CD4-positive, alpha-beta T cell treated with Interleukin-6 for 4 hours (primary cell): ENCODE measurements at regions not wholly inside any gene's neighbourhood (a gene's known extent, or its start where the extent isn't known, plus 50 kb on each side); places are given as distances from the start of the nearest gene placed in this dataset.
"Not testable (repeated sequence)": the region's sequence is repeated elsewhere in the genome, so short reads cannot be mapped to it uniquely, and the experiment has no call there.

Experiments used
- DNase-seq: peaks from one replicate; pipeline ENCODE4 v3.0.0-alpha.2; 2020; ENCODE audit warnings: mixed read lengths

- no peak for DNase-seq
These were observed 539.6 kb upstream of the CCDC54 start for GRCh38 chr3:106837616-106838015.

- no peak for DNase-seq
These were observed 537.5 kb upstream of the CCDC54 start for GRCh38 chr3:106839576-106840280.

- no peak for DNase-seq
These were observed 536.9 kb upstream of the CCDC54 start for GRCh38 chr3:106840319-106840718.

DNA sequence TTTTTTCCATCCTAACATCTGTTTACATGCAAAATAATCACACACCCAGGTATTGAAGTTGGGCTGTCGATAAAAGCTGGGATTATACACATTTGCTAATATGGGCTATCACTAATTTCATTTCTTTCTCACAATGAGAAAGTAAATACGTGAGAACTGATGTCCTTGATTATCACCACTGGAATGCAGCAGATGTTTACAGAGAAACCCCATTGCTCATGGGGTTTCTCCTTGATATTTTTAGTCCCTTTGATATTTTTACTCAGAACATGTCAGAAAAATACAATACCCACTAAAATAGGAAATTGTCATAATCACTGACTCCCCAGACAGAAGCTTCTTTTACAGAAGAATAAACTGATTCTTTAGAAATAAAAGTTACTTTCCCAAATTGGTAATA is 535.1 kb upstream of the CCDC54 start:
- no peak for DNase-seq

DNA sequence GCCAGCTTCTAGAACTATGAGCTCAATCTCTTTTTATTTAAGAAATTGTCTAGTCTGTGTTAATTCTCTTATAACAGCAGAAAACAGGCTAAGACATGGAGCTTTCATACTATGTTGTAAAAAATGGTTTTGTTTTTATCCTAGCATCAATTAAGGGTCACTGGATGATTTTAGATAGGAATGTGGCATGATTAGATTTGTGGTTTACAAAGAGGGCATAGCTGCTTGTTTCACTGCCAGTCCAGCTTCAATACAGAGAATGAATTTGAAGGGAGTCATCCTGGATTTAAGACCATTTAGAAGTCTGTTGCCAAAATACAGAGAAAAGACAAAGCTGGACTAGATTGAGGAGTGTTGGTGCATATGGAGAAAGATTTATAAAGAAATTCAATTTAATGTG is 532.6 kb upstream of the CCDC54 start:
- DNase-seq: no peak

DNA sequence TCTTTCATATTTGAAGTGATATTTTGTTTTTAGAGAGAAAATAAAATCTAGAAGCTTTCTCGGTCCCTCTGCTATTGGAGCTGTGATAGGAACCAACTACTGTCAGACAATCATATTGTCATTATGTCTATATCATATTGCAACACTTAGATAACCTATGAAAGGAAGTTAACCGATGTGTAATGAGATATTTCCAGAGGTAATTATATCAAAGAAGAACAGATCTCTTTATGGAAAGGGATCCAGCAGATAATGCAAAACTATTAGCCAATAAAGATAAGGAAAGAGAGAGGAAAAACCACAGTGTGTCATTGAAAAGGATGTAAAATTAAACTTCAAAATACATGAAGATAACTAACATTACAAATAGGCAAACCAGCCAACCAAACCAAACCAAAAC is 529.1 kb upstream of the CCDC54 start:
- DNase-seq: no peak

DNA sequence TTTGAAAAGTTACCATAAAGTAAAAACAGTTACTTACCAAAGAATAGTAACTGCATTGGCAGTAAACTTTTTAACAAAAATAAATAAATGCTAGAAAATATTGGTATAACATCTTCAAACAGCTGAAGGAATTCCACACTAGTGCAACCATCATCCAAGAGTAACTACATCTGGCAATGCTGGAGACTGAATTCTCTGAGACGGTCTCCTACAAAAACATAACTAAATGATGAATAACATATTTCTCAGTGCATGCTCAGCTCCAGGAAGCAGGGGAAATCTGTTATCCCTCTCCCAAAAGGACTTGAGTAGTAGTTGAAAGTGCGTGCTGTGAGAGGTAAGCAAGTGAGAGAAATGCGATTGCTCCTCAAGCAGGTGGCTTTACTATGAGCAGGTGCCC is 526.8 kb upstream of the CCDC54 start:
- no peak for DNase-seq

- DNase-seq: not testable (repeated sequence)
These were observed 518.9 kb upstream of the CCDC54 start for GRCh38 chr3:106858321-106858720.

DNA sequence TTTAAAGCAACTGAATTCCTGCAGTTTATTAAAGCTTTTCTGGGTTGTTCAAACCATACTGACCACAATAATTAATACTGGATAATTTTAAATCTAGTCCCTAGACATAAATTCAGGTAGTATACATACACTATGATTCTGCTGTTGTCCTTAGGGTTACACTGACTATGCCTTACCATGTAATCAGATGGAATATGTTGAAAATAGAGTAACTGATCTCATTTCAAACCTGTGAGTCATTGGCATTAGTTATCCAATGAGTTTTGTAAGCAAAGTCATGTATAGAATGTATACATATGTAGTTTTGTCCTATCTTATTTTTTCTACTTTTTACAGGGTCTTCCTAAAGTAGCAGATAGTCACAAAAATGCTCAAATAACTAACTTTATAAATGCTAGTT is 517.1 kb upstream of the CCDC54 start:
- no peak for DNase-seq

DNA sequence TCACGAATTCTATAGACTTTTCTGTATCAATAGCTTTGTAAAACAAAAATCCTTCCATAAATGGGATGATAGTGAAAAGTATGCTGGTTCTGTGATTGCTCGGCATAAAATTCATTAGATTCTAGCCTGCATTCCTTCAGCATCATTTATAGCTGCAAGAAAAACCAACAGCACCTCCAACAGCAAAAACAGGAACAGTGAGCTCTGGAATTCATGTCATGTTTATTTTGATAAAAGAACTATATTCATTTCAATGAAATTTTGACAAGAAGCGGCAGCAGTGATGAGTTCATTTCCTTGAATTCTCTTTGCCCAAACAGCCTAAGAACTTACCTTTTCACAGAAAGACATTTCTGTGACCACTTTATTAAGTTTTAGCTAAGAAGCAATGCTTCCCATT is 515.2 kb upstream of the CCDC54 start:
- no peak for DNase-seq

DNA sequence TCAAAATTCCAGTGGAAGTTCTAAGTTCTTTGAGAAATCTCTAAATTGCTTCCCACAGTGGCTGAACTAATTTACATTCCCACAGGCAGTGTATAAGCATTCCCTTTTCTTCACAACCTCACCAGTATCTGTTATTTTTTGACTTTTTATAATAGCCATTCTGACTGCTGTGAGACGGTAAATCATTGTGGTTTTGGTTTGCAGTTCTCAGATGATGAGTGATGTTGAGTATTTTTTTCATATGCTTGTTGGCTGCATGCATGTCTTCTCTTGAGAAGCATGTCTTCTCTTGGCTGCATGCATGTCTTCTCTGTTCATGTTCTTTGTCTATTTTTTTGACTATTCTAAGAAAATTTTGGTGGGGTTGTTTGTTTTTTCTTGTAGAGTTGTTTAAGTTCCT is 499.6 kb upstream of the CCDC54 start:
- no peak for DNase-seq

DNA sequence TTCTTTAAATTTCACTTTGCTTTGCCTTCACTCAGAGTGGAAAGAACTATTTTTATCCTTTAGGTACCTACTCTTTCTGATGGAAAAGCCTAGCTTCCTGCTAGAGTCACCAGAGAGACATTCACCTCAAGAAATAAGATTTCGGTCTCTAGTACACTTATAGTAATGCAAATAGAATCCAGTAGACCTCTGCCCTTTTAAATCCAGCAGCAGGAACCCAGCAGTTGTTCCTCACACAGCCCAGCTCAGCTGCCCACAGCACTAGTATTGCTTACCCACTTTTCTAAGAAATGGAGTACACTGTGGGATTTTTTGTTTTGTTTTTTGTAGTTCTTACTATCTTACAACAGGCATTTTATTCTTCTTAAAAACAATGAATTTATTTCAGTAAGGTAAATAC is 497.0 kb upstream of the CCDC54 start:
- DNase-seq: no peak

DNA sequence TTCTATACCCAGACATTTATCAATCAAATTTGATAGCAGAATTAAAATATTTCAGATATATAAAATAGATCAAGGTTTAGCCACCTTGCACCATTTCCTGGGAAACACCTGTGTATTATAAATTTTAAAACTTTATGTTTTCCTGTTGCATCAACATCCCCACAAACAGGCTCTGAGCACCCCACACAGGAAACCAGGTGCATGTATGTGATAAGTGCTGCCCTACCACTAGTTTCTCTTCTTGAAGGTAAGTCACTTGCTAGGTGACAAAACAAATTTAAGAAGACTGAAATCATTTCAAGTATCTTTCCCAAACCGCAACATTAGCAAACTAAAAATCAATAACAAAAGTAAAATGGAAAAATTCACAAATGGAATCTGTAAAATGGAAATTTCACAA is 496.1 kb upstream of the CCDC54 start:
- no peak for DNase-seq

DNA sequence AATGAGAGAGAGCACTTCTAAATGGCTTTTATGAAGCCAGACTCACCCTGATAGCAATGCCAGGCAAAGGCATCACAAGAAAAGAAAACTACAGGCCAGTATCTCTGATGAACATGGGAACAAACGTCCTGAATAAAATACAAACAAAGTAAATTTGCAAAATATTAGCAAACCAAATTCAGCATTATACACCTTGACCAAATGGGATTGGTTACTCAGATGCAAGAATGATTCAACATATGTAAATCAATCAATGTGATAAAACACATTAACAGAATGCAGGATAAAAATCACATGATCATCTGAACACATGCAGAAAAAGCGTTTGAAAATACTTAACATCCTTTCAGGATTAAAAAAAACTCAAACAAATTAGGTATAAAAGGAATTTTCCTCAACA is 494.9 kb upstream of the CCDC54 start:
- DNase-seq: no peak

DNA sequence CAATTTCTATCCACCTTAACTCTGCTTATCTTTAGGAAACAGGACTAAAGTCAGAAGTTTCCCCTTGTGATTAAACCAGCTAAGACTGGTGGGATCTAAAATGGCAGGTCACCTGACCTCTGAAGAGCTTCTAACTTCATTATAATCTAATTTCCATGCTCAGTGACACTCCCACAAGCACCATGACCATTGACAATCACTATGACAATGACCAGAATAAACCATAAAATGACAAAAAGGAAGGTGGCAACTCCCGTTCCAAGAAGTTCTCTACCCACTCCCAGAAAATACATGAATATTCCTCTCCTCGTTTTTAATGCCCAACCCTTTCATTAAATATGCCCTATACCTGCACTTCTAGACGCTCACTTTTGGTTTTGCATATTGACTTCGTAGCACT is 471.2 kb upstream of the CCDC54 start:
- no peak for DNase-seq

GRCh38 chr3:106908181-106908938 is 468.9 kb upstream of the CCDC54 start:
- DNase-seq: no peak

GRCh38 chr3:106913111-106913698 is 464.0 kb upstream of the CCDC54 start:
- DNase-seq: no peak

GRCh38 chr3:106913966-106914365 is 463.3 kb upstream of the CCDC54 start:
- DNase-seq: no peak

DNA sequence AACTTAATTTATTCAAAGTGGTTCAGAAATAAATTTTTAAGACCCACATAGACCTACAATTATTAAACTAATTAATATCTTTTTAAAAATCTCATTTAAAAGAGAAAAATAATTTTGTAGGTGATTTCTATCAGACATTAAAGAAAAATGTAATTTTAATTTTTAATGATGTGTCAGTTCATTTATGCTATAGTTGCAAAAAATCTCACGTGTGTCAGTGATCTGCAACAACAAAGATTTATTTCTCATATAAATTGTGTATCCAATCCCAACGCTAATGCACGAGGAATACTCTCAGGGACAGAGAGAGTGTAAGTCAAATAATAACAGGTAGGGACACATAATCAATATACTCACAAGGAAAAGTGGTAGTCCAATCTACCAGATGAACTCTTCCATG is 456.6 kb upstream of the CCDC54 start:
- DNase-seq: no peak

- DNase-seq: no peak
These were observed 448.2 kb upstream of the CCDC54 start for GRCh38 chr3:106929081-106929480.

GRCh38 chr3:106930086-106930485 is 447.2 kb upstream of the CCDC54 start:
- no peak for DNase-seq

- no peak for DNase-seq
These were observed 445.3 kb upstream of the CCDC54 start for GRCh38 chr3:106931904-106932303.

DNA sequence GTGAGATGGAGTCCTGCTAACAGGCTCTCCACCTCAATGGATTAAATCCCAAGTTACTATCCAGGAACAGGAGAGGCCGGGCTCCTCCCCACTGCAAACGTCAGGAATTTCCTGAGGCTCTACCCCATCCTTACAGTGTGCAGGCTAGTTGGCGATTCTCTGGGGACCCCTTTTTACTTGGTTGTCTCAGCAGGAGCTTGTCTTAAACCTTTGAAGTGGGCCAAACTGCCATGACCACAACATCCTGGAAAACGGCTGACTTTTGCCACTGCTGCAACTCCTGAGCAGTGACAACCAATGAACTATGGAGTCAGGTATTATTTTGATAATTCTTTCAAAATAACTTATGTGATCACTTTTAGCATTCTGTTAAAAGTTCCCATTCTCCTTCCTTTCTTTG is 440.9 kb upstream of the CCDC54 start:
- DNase-seq: no peak

GRCh38 chr3:106942051-106942450 is 435.2 kb upstream of the CCDC54 start:
- no peak for DNase-seq
